ENCODE measurements at regions not wholly inside any gene's neighbourhood (a gene's known extent, or its start where the extent isn't known, plus 50 kb on each side); places are given as distances from the start of the nearest gene placed in this dataset.

- TF ChIP-seq, protein P1, sequence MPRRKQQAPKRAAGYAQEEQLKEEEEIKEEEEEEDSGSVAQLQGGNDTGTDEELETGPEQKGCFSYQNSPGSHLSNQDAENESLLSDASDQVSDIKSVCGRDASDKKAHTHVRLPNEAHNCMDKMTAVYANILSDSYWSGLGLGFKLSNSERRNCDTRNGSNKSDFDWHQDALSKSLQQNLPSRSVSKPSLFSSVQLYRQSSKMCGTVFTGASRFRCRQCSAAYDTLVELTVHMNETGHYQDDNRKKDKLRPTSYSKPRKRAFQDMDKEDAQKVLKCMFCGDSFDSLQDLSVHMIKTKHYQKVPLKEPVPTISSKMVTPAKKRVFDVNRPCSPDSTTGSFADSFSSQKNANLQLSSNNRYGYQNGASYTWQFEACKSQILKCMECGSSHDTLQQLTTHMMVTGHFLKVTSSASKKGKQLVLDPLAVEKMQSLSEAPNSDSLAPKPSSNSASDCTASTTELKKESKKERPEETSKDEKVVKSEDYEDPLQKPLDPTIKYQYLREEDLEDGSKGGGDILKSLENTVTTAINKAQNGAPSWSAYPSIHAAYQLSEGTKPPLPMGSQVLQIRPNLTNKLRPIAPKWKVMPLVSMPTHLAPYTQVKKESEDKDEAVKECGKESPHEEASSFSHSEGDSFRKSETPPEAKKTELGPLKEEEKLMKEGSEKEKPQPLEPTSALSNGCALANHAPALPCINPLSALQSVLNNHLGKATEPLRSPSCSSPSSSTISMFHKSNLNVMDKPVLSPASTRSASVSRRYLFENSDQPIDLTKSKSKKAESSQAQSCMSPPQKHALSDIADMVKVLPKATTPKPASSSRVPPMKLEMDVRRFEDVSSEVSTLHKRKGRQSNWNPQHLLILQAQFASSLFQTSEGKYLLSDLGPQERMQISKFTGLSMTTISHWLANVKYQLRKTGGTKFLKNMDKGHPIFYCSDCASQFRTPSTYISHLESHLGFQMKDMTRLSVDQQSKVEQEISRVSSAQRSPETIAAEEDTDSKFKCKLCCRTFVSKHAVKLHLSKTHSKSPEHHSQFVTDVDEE (CRISPR knock-in tag; IDR thresholded peaks at IDR 0.05): no peak
- no peak for TF ChIP-seq TCF4 (CRISPR knock-in tag; IDR thresholded peaks at IDR 0.05; ENCODE audit: borderline replicate concordance)
- no peak for TF ChIP-seq ZNF70 (CRISPR knock-in tag; IDR thresholded peaks at IDR 0.05)
- TF ChIP-seq OSR1 (CRISPR knock-in tag; IDR thresholded peaks at IDR 0.05): no peak
These were observed 117.0 kb downstream of the PTCSC3 start (continued) for GRCh38 chr14:36059531-36059930.

GRCh38 chr14:36057452-36058116, 118.9 kb downstream of the PTCSC3 start:
- no peak for ATAC-seq
- TF ChIP-seq POU6F1 (CRISPR knock-in tag; IDR thresholded peaks at IDR 0.05; ENCODE audit: borderline replicate concordance, low read depth) (no peak), ZNF70 (CRISPR knock-in tag; IDR thresholded peaks at IDR 0.05) (no peak), PPARA (CRISPR knock-in tag; IDR thresholded peaks at IDR 0.05; ENCODE audit: borderline replicate concordance) (no peak), BACH2 (CRISPR knock-in tag; IDR thresholded peaks at IDR 0.05; ENCODE audit: borderline replicate concordance) (no peak), RARB (CRISPR knock-in tag; IDR thresholded peaks at IDR 0.05) (no peak), ZC3H10 (CRISPR knock-in tag; IDR thresholded peaks at IDR 0.05) (no peak), ISL1 (CRISPR knock-in tag; IDR thresholded peaks at IDR 0.05) (peak; percentile 76), SNAI2 (CRISPR knock-in tag; IDR thresholded peaks at IDR 0.05) (no peak), ARNTL (CRISPR knock-in tag; IDR thresholded peaks at IDR 0.05; ENCODE audit: borderline replicate concordance, low read depth) (no peak), ZNF8 (CRISPR knock-in tag; IDR thresholded peaks at IDR 0.05) (no peak), ZNF565 (CRISPR knock-in tag; conservative IDR thresholded peaks at IDR 0.05; ENCODE audit: low read depth) (no peak), TOX (CRISPR knock-in tag; IDR thresholded peaks at IDR 0.05; ENCODE audit: borderline replicate concordance) (no peak)
- TF ChIP-seq, protein P1 (CRISPR knock-in tag; IDR thresholded peaks at IDR 0.05): peak; percentile 42; the same call in 1 of the 2 replicates
- TF ChIP-seq, protein P2, sequence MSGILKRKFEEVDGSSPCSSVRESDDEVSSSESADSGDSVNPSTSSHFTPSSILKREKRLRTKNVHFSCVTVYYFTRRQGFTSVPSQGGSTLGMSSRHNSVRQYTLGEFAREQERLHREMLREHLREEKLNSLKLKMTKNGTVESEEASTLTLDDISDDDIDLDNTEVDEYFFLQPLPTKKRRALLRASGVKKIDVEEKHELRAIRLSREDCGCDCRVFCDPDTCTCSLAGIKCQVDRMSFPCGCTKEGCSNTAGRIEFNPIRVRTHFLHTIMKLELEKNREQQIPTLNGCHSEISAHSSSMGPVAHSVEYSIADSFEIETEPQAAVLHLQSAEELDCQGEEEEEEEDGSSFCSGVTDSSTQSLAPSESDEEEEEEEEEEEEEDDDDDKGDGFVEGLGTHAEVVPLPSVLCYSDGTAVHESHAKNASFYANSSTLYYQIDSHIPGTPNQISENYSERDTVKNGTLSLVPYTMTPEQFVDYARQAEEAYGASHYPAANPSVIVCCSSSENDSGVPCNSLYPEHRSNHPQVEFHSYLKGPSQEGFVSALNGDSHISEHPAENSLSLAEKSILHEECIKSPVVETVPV (CRISPR knock-in tag; IDR thresholded peaks at IDR 0.05): no peak
- TF ChIP-seq, protein P3, sequence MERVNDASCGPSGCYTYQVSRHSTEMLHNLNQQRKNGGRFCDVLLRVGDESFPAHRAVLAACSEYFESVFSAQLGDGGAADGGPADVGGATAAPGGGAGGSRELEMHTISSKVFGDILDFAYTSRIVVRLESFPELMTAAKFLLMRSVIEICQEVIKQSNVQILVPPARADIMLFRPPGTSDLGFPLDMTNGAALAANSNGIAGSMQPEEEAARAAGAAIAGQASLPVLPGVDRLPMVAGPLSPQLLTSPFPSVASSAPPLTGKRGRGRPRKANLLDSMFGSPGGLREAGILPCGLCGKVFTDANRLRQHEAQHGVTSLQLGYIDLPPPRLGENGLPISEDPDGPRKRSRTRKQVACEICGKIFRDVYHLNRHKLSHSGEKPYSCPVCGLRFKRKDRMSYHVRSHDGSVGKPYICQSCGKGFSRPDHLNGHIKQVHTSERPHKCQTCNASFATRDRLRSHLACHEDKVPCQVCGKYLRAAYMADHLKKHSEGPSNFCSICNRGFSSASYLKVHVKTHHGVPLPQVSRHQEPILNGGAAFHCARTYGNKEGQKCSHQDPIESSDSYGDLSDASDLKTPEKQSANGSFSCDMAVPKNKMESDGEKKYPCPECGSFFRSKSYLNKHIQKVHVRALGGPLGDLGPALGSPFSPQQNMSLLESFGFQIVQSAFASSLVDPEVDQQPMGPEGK (CRISPR knock-in tag; IDR thresholded peaks at IDR 0.05; ENCODE audit: borderline replicate concordance): no peak

- ATAC-seq: no peak
- no peak for TF ChIP-seq CSDC2 (CRISPR knock-in tag; IDR thresholded peaks at IDR 0.05)
- no peak for TF ChIP-seq ZNF8 (CRISPR knock-in tag; IDR thresholded peaks at IDR 0.05)
- no peak for TF ChIP-seq ZNF70 (CRISPR knock-in tag; IDR thresholded peaks at IDR 0.05)
- no peak for TF ChIP-seq ARNTL (CRISPR knock-in tag; IDR thresholded peaks at IDR 0.05; ENCODE audit: borderline replicate concordance, low read depth)
- TF ChIP-seq SNAI2 (CRISPR knock-in tag; IDR thresholded peaks at IDR 0.05): no peak
- TF ChIP-seq, protein P2 (CRISPR knock-in tag; IDR thresholded peaks at IDR 0.05): no peak
- no peak for TF ChIP-seq OSR1 (CRISPR knock-in tag; IDR thresholded peaks at IDR 0.05)
- TF ChIP-seq RARB (CRISPR knock-in tag; IDR thresholded peaks at IDR 0.05): no peak
- TF ChIP-seq ZFP3 (CRISPR knock-in tag; IDR thresholded peaks at IDR 0.05): no peak
- no peak for TF ChIP-seq ZC3H10 (CRISPR knock-in tag; IDR thresholded peaks at IDR 0.05)
- TF ChIP-seq GLIS3 (CRISPR knock-in tag; IDR thresholded peaks at IDR 0.05): no peak
- no peak for TF ChIP-seq POU6F1 (CRISPR knock-in tag; IDR thresholded peaks at IDR 0.05; ENCODE audit: borderline replicate concordance, low read depth)
- no peak for TF ChIP-seq ISL1 (CRISPR knock-in tag; IDR thresholded peaks at IDR 0.05)
- TF ChIP-seq PPARA (CRISPR knock-in tag; IDR thresholded peaks at IDR 0.05; ENCODE audit: borderline replicate concordance): no peak
- no peak for TF ChIP-seq BACH2 (CRISPR knock-in tag; IDR thresholded peaks at IDR 0.05; ENCODE audit: borderline replicate concordance)
- no peak for TF ChIP-seq ESRRG (CRISPR knock-in tag; IDR thresholded peaks at IDR 0.05)
These were observed 119.7 kb downstream of the PTCSC3 start for GRCh38 chr14:36056845-36057244.
